ENCODE measurements at regions not wholly inside any gene's neighbourhood (a gene's known extent, or its start where the extent isn't known, plus 50 kb on each side); places are given as distances from the start of the nearest gene placed in this dataset.

DNA sequence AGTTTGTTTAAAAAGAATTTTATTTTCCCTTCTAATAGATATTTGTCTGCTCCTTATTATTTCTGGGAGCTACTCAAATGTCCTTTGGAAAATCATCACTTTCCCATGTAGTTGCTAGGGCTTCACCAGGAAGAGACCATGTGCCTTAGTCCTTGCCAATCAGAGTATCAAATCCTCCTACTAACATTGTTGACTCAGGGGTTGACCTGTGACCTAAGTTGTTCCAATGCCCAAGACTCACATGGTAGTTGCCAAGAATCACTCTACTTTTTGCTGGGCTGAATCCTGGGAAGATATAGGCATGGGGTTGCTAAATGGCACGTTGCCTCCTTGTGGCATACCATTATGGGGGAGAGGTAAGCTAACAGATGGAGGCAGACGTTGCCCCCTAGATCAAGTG is 58.2 kb upstream of the FOXD3 start:
- WGBS (ENCODE audit: insufficient coverage): 93% methylated on average over 2 of the region's 2 CpGs

DNA sequence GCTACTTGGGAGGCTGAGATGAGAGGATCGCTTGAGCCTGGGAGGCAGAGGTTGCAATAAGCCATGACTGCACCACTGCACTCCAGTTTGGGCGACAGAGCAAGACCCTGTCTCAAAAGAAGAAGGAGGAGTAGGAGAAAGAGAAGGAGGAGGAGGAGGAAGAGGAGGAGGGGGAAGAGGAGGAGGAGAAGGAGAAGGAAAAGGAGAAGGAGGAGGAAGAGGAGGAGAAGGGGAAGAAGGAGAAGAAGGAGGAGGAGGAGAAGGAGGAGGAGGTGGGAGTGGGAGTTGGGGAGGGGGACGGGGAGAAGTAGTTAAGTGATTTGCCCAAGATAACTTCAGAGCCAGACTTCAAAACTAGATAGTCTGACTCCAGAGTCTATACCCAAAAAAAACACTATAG is 55.5 kb upstream of the FOXD3 start:
- no peaks in the 10 kb centered on the region for H3K9me3 ChIP-seq (replicated peaks in 1 of 2; ENCODE audit: control insufficient read depth in 1 of 2, insufficient read depth in 1 of 2, low read length in 2 of 2)
- no peak overlapping the region for H3K9ac ChIP-seq (ENCODE audit: insufficient read depth, low read length, poor library complexity, severe bottlenecking)
- no peaks in the 10 kb centered on the region for H3K9me3 Mint-ChIP-seq
- no peaks in the 10 kb centered on the region for H3K79me2 ChIP-seq (ENCODE audit: insufficient read depth, low read length)
- no peak overlapping the region for H3K4me2 ChIP-seq (replicated peaks; ENCODE audit: extremely low read depth, low read length, poor library complexity, severe bottlenecking)
- H3K4me3 Mint-ChIP-seq: no peak overlapping the region
- 90% methylated on average over 2 of the region's 3 CpGs for WGBS (ENCODE audit: insufficient coverage)
- H3K4me1 ChIP-seq (ENCODE audit: control insufficient read depth in 1 of 2, insufficient read depth in 2 of 2, low read length in 2 of 2): no peaks in the 10 kb centered on the region
- peaks cover 0 to 3% of the 10 kb centered on the region in 2 donors for H3K27me3 ChIP-seq (ENCODE audit: control insufficient read depth in 2 of 2, insufficient read depth in 2 of 2, low read length in 2 of 2)
- intact Hi-C loops (cut with micrococcal nuclease): no loop called here
- H3K36me3 ChIP-seq (replicated peaks in 1 of 2; ENCODE audit: control insufficient read depth in 1 of 2, insufficient read depth in 2 of 2, low read length in 2 of 2): no peaks in the 10 kb centered on the region
- peaks cover 2 to 11% (median 11%) of the 10 kb centered on the region in 3 donors for H3K27me3 Mint-ChIP-seq (ENCODE audit: low read depth in 3 of 3)
- H3K4me3 ChIP-seq (replicated peaks in 1 of 3; ENCODE audit: low read depth in 2 of 3, low read length in 3 of 3): no peak overlapping the region
- H3K27ac ChIP-seq (ENCODE audit: low read depth in 1 of 2, low read length in 2 of 2): no peak overlapping the region
- TF ChIP-seq, protein P1, sequence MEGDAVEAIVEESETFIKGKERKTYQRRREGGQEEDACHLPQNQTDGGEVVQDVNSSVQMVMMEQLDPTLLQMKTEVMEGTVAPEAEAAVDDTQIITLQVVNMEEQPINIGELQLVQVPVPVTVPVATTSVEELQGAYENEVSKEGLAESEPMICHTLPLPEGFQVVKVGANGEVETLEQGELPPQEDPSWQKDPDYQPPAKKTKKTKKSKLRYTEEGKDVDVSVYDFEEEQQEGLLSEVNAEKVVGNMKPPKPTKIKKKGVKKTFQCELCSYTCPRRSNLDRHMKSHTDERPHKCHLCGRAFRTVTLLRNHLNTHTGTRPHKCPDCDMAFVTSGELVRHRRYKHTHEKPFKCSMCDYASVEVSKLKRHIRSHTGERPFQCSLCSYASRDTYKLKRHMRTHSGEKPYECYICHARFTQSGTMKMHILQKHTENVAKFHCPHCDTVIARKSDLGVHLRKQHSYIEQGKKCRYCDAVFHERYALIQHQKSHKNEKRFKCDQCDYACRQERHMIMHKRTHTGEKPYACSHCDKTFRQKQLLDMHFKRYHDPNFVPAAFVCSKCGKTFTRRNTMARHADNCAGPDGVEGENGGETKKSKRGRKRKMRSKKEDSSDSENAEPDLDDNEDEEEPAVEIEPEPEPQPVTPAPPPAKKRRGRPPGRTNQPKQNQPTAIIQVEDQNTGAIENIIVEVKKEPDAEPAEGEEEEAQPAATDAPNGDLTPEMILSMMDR (IDR thresholded peaks at IDR 0.05): no peak
- no peak for DNase-seq
- H3K4me1 Mint-ChIP-seq: peaks cover 2% of the 10 kb centered on the region
- no peaks in the 10 kb centered on the region for H4K20me1 ChIP-seq (ENCODE audit: insufficient read depth, low read length)
- H2AFZ ChIP-seq (ENCODE audit: insufficient read depth, low read depth, low read length, poor library complexity, severe bottlenecking): no peak overlapping the region
- no peak overlapping the region for H3K27ac Mint-ChIP-seq
- H3K36me3 Mint-ChIP-seq: no peaks in the 10 kb centered on the region

More for the DNA sequence above, 58.2 kb upstream of the FOXD3 start:
- Histone ChIP-seq H2AFZ (ENCODE audit: insufficient read depth, low read depth, low read length, poor library complexity, severe bottlenecking) (no peak overlapping the region), H3K27me3 (ENCODE audit: control insufficient read depth in 2 of 2, insufficient read depth in 2 of 2, low read length in 2 of 2) (peaks cover 0 to 3% of the 10 kb centered on the region in 2 donors), H3K4me1 (ENCODE audit: control insufficient read depth in 1 of 2, insufficient read depth in 2 of 2, low read length in 2 of 2) (no peaks in the 10 kb centered on the region), H3K9me3 (replicated peaks in 1 of 2; ENCODE audit: control insufficient read depth in 1 of 2, insufficient read depth in 1 of 2, low read length in 2 of 2) (no peaks in the 10 kb centered on the region), H3K79me2 (ENCODE audit: insufficient read depth, low read length) (no peaks in the 10 kb centered on the region), H3K27ac (ENCODE audit: low read depth in 1 of 2, low read length in 2 of 2) (no peak overlapping the region), H4K20me1 (ENCODE audit: insufficient read depth, low read length) (no peaks in the 10 kb centered on the region), H3K4me3 (replicated peaks in 1 of 3; ENCODE audit: low read depth in 2 of 3, low read length in 3 of 3) (no peak overlapping the region), H3K9ac (ENCODE audit: insufficient read depth, low read length, poor library complexity, severe bottlenecking) (no peak overlapping the region), H3K4me2 (replicated peaks; ENCODE audit: extremely low read depth, low read length, poor library complexity, severe bottlenecking) (no peak overlapping the region), H3K36me3 (replicated peaks in 1 of 2; ENCODE audit: control insufficient read depth in 1 of 2, insufficient read depth in 2 of 2, low read length in 2 of 2) (no peaks in the 10 kb centered on the region)
- peaks cover 2 to 11% (median 9%) of the 10 kb centered on the region in 3 donors for H3K27me3 Mint-ChIP-seq (ENCODE audit: low read depth in 3 of 3)
- no peak for DNase-seq
- H3K9me3 Mint-ChIP-seq: no peaks in the 10 kb centered on the region
- H3K4me1 Mint-ChIP-seq: peaks cover 5% of the 10 kb centered on the region
- no peak overlapping the region for H3K27ac Mint-ChIP-seq
- no peaks in the 10 kb centered on the region for H3K36me3 Mint-ChIP-seq
- intact Hi-C loops (cut with micrococcal nuclease): no loop called here
- TF ChIP-seq, protein P1 (IDR thresholded peaks at IDR 0.05): no peak
- H3K4me3 Mint-ChIP-seq: no peak overlapping the region

Measured in CD14-positive monocyte (primary cell).